Cardiac muscle cell (in vitro differentiated cells and primary cell): ENCODE measurements at regions not wholly inside any gene's neighbourhood (a gene's known extent, or its start where the extent isn't known, plus 50 kb on each side); places are given as distances from the start of the nearest gene placed in this dataset.
A peak's percentile ranks its signal among the peaks of the same experiment; 100 is the strongest.

ENCODE experiments used
- DNase-seq, 2 donors: peaks; one replicate each; pipeline versions ENCODE4 v3.0.0 to v3.0.0-alpha.2; 2010 to 2017; ENCODE audit warnings: low read depth in 1 of 2, low spot score in 1 of 2
- H3K27ac ChIP-seq: fragments of 200-600 bp; sonication (generic); 2 replicates; pipeline ENCODE4 v1.5.1; 2016
- H3K27me3 ChIP-seq: fragments of 200-600 bp; sonication (generic); 2 replicates; pipeline ENCODE4 v1.6.0; 2016; ENCODE audit warnings: control low read depth
- H3K36me3 ChIP-seq: fragments of 200-600 bp; sonication (generic); 2 replicates; pipeline ENCODE4 v1.5.1; 2016; ENCODE audit warnings: control low read depth
- H3K4me1 ChIP-seq: fragments of 200-600 bp; sonication (generic); 2 replicates; pipeline ENCODE4 v1.8.1; 2017; ENCODE audit warnings: low read depth, mild to moderate bottlenecking, mixed run types
- H3K4me3 ChIP-seq: fragments of 200-600 bp; sonication (generic); 2 replicates; pipeline ENCODE4 v1.5.1; 2016; ENCODE audit warnings: mild to moderate bottlenecking
- H3K9me3 ChIP-seq: fragments of 200-600 bp; sonication (generic); 2 replicates; pipeline ENCODE4 v1.5.1; 2017; ENCODE audit warnings: low read depth, mild to moderate bottlenecking, control low read depth
- TF ChIP-seq, protein P1 (sequence below): IDR thresholded peaks from 2 replicates; pipeline ENCODE4 v1.5.1; 2012; ENCODE audit warnings: low read depth, mild to moderate bottlenecking, low read length

DNA sequence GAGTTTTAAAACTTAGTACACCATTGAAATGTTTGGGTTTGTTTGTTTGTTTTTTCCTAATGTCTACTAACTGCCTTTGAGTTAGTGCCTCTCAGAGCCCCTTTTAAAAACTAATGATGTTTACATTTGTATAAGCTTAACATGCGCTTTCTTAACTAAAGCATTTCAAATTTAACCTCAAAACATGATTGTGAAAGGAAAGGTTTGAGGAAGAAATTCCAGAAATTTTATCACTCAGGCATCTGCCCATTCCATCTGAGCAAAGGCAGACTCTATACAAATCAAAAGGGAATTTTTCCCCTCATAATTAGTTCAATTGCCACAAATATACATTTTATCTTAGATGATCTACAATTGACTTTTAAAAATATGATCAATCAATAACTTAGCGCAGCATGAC lies 230.7 kb upstream of the CAND1 start:
- no peak overlapping the region for H3K4me3 ChIP-seq
- no peaks in the 10 kb centered on the region for H3K27me3 ChIP-seq
- TF ChIP-seq, protein P1, sequence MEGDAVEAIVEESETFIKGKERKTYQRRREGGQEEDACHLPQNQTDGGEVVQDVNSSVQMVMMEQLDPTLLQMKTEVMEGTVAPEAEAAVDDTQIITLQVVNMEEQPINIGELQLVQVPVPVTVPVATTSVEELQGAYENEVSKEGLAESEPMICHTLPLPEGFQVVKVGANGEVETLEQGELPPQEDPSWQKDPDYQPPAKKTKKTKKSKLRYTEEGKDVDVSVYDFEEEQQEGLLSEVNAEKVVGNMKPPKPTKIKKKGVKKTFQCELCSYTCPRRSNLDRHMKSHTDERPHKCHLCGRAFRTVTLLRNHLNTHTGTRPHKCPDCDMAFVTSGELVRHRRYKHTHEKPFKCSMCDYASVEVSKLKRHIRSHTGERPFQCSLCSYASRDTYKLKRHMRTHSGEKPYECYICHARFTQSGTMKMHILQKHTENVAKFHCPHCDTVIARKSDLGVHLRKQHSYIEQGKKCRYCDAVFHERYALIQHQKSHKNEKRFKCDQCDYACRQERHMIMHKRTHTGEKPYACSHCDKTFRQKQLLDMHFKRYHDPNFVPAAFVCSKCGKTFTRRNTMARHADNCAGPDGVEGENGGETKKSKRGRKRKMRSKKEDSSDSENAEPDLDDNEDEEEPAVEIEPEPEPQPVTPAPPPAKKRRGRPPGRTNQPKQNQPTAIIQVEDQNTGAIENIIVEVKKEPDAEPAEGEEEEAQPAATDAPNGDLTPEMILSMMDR, result no peak
- no peak overlapping the region for H3K27ac ChIP-seq
- H3K4me1 ChIP-seq, result peaks cover 8% of the 10 kb centered on the region
- DNase-seq, result no peak
- H3K9me3 ChIP-seq, result no peaks in the 10 kb centered on the region
- no peaks in the 10 kb centered on the region for H3K36me3 ChIP-seq

DNA sequence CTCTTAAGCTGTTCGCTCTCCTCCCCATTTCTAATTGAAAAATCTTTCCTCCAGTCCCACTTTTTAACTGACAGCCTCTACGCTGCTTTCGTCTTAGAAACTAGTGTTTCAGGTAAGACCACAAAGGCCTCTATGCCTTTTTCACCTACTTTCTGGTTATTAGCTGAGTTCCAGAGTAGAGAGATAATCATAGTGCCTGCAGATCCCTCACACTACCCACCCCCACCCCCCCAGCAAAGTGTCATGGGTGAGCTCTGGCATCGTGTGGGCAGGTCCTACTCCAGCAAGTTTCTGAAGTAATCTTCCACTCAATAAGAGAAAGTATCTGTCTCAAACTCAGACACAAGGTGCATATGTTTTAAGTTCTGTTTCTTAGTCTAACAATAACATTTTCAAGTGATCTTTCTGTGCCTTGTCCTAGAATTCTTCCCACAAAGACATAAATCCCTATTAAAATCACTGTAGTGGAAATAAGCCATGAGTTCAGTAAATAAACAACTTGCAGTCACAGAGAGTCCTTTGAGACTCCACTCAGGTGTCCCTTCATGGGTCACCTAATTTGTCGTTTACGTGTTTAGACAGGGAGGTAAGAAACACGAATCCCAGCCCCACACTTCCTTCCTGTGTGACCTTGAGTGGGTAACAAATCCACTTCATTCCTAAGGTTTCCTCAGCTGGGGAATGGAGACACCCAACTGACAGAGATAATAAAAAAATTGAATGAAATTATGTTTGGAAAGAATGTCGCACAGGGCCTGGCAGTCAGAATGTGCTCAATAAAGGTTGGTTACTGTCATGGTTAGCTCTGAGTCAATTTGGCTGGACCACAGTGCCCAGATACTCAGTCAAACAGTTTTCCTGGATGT lies 228.9 kb upstream of the CAND1 start:
- TF ChIP-seq, protein P1, result no peak
- H3K27ac ChIP-seq, result no peak overlapping the region
- H3K4me3 ChIP-seq, result no peak overlapping the region
- H3K9me3 ChIP-seq, result no peaks in the 10 kb centered on the region
- no peaks in the 10 kb centered on the region for H3K36me3 ChIP-seq
- DNase-seq, result no peak
- H3K4me1 ChIP-seq, result peaks cover 8% of the 10 kb centered on the region
- no peaks in the 10 kb centered on the region for H3K27me3 ChIP-seq

DNA sequence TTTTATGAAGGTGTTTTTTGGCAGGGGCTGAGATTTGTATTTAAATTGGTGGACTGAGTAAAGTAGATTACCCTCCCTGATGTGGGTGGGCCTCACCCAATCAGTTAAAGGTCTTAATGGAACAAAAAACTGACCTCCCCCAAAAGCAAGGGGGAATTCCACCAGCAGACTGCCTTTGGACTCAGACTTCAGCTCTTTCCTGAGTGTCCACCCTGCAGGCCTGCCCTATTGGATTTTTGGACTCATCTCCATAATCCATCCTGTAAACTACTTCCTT lies 228.4 kb upstream of the CAND1 start:
- Histone ChIP-seq H3K4me3 (no peak overlapping the region), H3K36me3 (no peaks in the 10 kb centered on the region), H3K27me3 (no peaks in the 10 kb centered on the region), H3K9me3 (no peaks in the 10 kb centered on the region), H3K27ac (no peak overlapping the region), H3K4me1 (peaks cover 13% of the 10 kb centered on the region)
- no peak for DNase-seq
- TF ChIP-seq, protein P1, result no peak

DNA sequence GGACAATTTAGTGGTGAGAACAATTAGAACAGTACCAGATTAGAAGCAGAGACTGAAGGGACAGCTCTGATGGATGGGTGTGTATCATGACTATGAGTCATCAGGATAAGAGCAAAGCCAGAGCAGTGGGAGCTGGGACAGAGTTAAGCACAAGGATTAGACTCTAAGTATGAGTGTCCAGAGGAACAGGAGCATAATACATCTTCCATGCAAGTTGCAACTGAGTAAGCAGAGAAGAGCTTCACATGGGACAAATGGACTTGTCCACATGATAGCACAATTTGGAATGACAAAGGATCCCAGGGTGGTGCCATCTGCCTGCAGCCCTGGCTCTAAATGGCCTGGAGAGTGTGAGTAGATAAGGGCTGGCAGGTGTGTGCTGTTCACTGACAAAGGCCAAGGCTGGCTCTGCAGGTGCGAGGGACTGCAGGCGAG lies 226.4 kb upstream of the CAND1 start:
- no peak overlapping the region for H3K27ac ChIP-seq
- no peaks in the 10 kb centered on the region for H3K36me3 ChIP-seq
- H3K4me3 ChIP-seq, result no peak overlapping the region
- DNase-seq, result peak; percentile 2 to 9
- H3K27me3 ChIP-seq, result no peaks in the 10 kb centered on the region
- H3K4me1 ChIP-seq, result peaks cover 19% of the 10 kb centered on the region
- TF ChIP-seq, protein P1, result no peak
- no peaks in the 10 kb centered on the region for H3K9me3 ChIP-seq

DNA sequence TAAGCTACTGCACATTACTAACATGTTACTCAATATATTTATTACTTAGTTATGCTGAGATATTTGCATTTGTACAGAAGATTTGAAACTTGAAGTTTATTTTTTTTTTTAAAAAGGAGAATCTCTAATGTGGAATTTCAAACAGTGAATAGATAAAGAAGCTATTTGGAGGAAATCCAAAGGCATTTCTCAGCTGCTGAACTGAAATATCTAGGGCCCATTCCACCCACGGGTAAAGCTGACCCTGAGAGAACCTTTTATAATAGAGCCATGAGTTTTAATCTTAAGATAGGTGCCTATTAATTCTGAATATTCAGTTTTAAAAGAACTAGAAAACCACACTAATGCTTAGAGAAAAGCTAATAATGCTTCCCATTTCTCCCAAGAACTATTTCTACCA lies 225.4 kb upstream of the CAND1 start:
- DNase-seq, result no peak
- Histone ChIP-seq H3K27ac (no peak overlapping the region), H3K27me3 (no peaks in the 10 kb centered on the region), H3K36me3 (no peaks in the 10 kb centered on the region), H3K9me3 (no peaks in the 10 kb centered on the region), H3K4me1 (peaks cover 19% of the 10 kb centered on the region), H3K4me3 (no peak overlapping the region)
- TF ChIP-seq, protein P1, result no peak
